Body of pancreas (tissue), 4 donors: ENCODE measurements at regions not wholly inside any gene's neighbourhood (a gene's known extent, or its start where the extent isn't known, plus 50 kb on each side); places are given as distances from the start of the nearest gene placed in this dataset.

ENCODE experiments used
- POLR2A ChIP-seq, 3 donors: fragments of 450-650 bp; IDR thresholded peaks; one replicate each; pipeline ENCODE4 v1.6.1; 2016; ENCODE audit warnings: antibody characterized with exemption in 3 of 3, mild to moderate bottlenecking in 2 of 3
- TF ChIP-seq, protein P1 (sequence below), 7 experiments: fragments of 450-650 bp in 4 of 7; fragments of 200-600 bp in 3 of 7; sonication (generic) in 3 of 7; IDR thresholded peaks; one replicate each; pipeline ENCODE4 v1.5.1; 2016 to 2019; ENCODE audit warnings: antibody characterized with exemption in 7 of 7

DNA sequence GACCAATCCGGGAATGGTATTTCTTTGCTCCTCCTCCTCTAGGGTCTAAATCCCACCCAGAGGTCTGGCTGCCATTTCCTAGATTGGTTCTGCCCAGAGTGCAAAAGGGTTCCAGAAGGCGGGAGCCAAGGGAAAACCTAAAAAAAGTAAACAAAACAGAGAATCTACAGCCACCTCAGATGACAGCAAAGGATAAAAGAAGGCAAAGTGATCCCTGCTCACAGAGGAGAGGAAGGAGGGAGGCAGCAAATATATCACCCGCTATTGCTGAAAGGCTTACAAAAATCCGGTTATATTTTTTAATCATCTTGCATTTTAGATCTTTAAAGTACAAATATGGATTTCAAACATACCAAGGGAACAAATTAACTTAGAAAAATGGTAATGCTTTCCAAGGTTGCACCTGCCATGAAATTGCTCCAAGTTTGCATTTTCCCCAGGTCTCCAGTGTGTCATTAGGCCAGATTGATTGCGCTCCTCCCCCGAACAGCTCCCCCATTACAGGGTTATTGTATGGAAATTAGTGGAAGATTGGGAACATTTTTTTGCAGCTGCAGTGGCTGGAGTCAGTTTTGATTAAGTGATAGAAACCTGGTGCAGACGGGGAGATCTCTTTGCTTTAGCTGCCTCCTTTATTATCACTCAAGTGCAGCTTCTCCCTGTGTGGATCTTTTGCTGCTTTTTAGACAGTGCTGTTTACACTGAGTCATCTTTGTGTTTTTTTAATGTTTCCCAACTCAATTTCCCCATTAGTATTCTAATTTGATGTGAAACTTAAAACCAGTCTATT lies 280.5 kb upstream of the CAMK1G start:
- TF ChIP-seq, protein P1, sequence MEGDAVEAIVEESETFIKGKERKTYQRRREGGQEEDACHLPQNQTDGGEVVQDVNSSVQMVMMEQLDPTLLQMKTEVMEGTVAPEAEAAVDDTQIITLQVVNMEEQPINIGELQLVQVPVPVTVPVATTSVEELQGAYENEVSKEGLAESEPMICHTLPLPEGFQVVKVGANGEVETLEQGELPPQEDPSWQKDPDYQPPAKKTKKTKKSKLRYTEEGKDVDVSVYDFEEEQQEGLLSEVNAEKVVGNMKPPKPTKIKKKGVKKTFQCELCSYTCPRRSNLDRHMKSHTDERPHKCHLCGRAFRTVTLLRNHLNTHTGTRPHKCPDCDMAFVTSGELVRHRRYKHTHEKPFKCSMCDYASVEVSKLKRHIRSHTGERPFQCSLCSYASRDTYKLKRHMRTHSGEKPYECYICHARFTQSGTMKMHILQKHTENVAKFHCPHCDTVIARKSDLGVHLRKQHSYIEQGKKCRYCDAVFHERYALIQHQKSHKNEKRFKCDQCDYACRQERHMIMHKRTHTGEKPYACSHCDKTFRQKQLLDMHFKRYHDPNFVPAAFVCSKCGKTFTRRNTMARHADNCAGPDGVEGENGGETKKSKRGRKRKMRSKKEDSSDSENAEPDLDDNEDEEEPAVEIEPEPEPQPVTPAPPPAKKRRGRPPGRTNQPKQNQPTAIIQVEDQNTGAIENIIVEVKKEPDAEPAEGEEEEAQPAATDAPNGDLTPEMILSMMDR (IDR thresholded peaks at IDR 0.05), result no peak
- TF ChIP-seq POLR2A (IDR thresholded peaks at IDR 0.05), result no peak
